ENCODE measurements at regions not wholly inside any gene's neighbourhood (a gene's known extent, or its start where the extent isn't known, plus 50 kb on each side); places are given as distances from the start of the nearest gene placed in this dataset.

GRCh38 chr10:44153918-44154670, 230.8 kb downstream of the CXCL12 start:
- TF ChIP-seq, protein P1, sequence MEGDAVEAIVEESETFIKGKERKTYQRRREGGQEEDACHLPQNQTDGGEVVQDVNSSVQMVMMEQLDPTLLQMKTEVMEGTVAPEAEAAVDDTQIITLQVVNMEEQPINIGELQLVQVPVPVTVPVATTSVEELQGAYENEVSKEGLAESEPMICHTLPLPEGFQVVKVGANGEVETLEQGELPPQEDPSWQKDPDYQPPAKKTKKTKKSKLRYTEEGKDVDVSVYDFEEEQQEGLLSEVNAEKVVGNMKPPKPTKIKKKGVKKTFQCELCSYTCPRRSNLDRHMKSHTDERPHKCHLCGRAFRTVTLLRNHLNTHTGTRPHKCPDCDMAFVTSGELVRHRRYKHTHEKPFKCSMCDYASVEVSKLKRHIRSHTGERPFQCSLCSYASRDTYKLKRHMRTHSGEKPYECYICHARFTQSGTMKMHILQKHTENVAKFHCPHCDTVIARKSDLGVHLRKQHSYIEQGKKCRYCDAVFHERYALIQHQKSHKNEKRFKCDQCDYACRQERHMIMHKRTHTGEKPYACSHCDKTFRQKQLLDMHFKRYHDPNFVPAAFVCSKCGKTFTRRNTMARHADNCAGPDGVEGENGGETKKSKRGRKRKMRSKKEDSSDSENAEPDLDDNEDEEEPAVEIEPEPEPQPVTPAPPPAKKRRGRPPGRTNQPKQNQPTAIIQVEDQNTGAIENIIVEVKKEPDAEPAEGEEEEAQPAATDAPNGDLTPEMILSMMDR (IDR thresholded peaks at IDR 0.05; ENCODE audit: low read depth, low read length) = no peak
- TF ChIP-seq EZH2phosphoT487 (IDR thresholded peaks at IDR 0.05; ENCODE audit: low read depth) = no peak
